ENCODE measurements at regions not wholly inside any gene's neighbourhood (a gene's known extent, or its start where the extent isn't known, plus 50 kb on each side); places are given as distances from the start of the nearest gene placed in this dataset.
A peak's percentile ranks its signal among the peaks of the same experiment; 100 is the strongest.

GRCh38 chr4:13984991-13985800 is 357.7 kb upstream of the BOD1L1 start:
- no peak for TF ChIP-seq CTCF (IDR thresholded peaks at IDR 0.05)
- no peaks in the 10 kb centered on the region for H3K27me3 ChIP-seq (ENCODE audit: low read depth)
- no peaks in the 10 kb centered on the region for H3K9me3 ChIP-seq
- DNase-seq (no peak), ATAC-seq (no peak)
- H3K4me1 ChIP-seq, result no peaks in the 10 kb centered on the region
- intact Hi-C loops (cut with DNase I), result no loop called here
- H3K36me3 ChIP-seq, result no peaks in the 10 kb centered on the region
- H3K4me3 ChIP-seq, result no peak overlapping the region
- H3K27ac ChIP-seq, result no peak overlapping the region

GRCh38 chr4:13985837-13986236 is 358.3 kb upstream of the BOD1L1 start:
- Histone ChIP-seq H3K4me3 (no peak overlapping the region), H3K4me1 (no peaks in the 10 kb centered on the region), H3K27me3 (ENCODE audit: low read depth) (no peaks in the 10 kb centered on the region), H3K9me3 (no peaks in the 10 kb centered on the region), H3K36me3 (no peaks in the 10 kb centered on the region), H3K27ac (no peak overlapping the region)
- intact Hi-C loops (cut with DNase I), result no loop called here
- DNase-seq (no peak), ATAC-seq (no peak)
- TF ChIP-seq CTCF (IDR thresholded peaks at IDR 0.05), result no peak

GRCh38 chr4:13986548-13986947 is 359.0 kb upstream of the BOD1L1 start:
- H3K4me1 ChIP-seq, result peaks cover 4% of the 10 kb centered on the region
- no peaks in the 10 kb centered on the region for H3K36me3 ChIP-seq
- H3K27me3 ChIP-seq (ENCODE audit: low read depth), result no peaks in the 10 kb centered on the region
- no peak overlapping the region for H3K27ac ChIP-seq
- intact Hi-C loops (cut with DNase I), result no loop called here
- ATAC-seq (no peak), DNase-seq (no peak)
- TF ChIP-seq CTCF (IDR thresholded peaks at IDR 0.05), result no peak
- no peaks in the 10 kb centered on the region for H3K9me3 ChIP-seq
- H3K4me3 ChIP-seq, result no peak overlapping the region

- Histone ChIP-seq H3K36me3 (no peaks in the 10 kb centered on the region), H3K27me3 (ENCODE audit: low read depth) (no peaks in the 10 kb centered on the region), H3K9me3 (no peaks in the 10 kb centered on the region), H3K4me3 (no peak overlapping the region), H3K27ac (no peak overlapping the region), H3K4me1 (peaks cover 4% of the 10 kb centered on the region)
- DNase-seq (no peak), ATAC-seq (peak; percentile 47 to 53)
- no peak for TF ChIP-seq CTCF (IDR thresholded peaks at IDR 0.05)
- intact Hi-C loops (cut with DNase I), result no loop called here
Measured at GRCh38 chr4:13988353-13989305, 361.1 kb upstream of the BOD1L1 start.

GRCh38 chr4:13989501-13989900 is 362.0 kb upstream of the BOD1L1 start:
- H3K36me3 ChIP-seq, result no peaks in the 10 kb centered on the region
- H3K4me3 ChIP-seq, result no peak overlapping the region
- no peaks in the 10 kb centered on the region for H3K27me3 ChIP-seq (ENCODE audit: low read depth)
- H3K4me1 ChIP-seq, result peaks cover 4% of the 10 kb centered on the region
- intact Hi-C loops (cut with DNase I), result no loop called here
- TF ChIP-seq CTCF (IDR thresholded peaks at IDR 0.05), result no peak
- H3K27ac ChIP-seq, result no peak overlapping the region
- no peaks in the 10 kb centered on the region for H3K9me3 ChIP-seq
- no peak for DNase-seq
- no peak for ATAC-seq

All from lower lobe of right lung (tissue), 2 donors.